ENCODE measurements at regions not wholly inside any gene's neighbourhood (a gene's known extent, or its start where the extent isn't known, plus 50 kb on each side); places are given as distances from the start of the nearest gene placed in this dataset.
A peak's percentile ranks its signal among the peaks of the same experiment; 100 is the strongest.
"Not testable (repeated sequence)": the region's sequence is repeated elsewhere in the genome, so short reads cannot be mapped to it uniquely, and the experiment has no call there.

GRCh38 chr9:104367507-104367906, 136.6 kb upstream of the OR13F1 start:
- TF ChIP-seq CTCF (IDR thresholded peaks at IDR 0.05; ENCODE audit: partially characterized antibody, unreplicated experiment) = no peak
- Mint-ChIP-seq H3K9me3 (ENCODE audit: unreplicated experiment) (no peaks in the 10 kb centered on the region), H3K4me1 (ENCODE audit: low read depth, unreplicated experiment) (no peaks in the 10 kb centered on the region), H3K27me3 (ENCODE audit: unreplicated experiment) (peaks cover 1% of the 10 kb centered on the region), H3K4me3 (ENCODE audit: unreplicated experiment) (no peak overlapping the region), H3K27ac (ENCODE audit: unreplicated experiment) (no peak overlapping the region), H3K36me3 (ENCODE audit: unreplicated experiment) (no peaks in the 10 kb centered on the region)
- DNase-seq = no peak

- not testable (repeated sequence) for H3K4me3 Mint-ChIP-seq (ENCODE audit: unreplicated experiment); H3K9me3 Mint-ChIP-seq (ENCODE audit: unreplicated experiment); H3K27ac Mint-ChIP-seq (ENCODE audit: unreplicated experiment); DNase-seq; H3K27me3 Mint-ChIP-seq (ENCODE audit: unreplicated experiment); H3K4me1 Mint-ChIP-seq (ENCODE audit: low read depth, unreplicated experiment); H3K36me3 Mint-ChIP-seq (ENCODE audit: unreplicated experiment)
These were observed 135.7 kb upstream of the OR13F1 start for GRCh38 chr9:104368318-104368717.

- H3K4me3 Mint-ChIP-seq (ENCODE audit: unreplicated experiment) = no peak overlapping the region
- TF ChIP-seq CTCF (IDR thresholded peaks at IDR 0.05; ENCODE audit: partially characterized antibody, unreplicated experiment) = no peak
- peaks cover 8% of the 10 kb centered on the region for H3K4me1 Mint-ChIP-seq (ENCODE audit: low read depth, unreplicated experiment)
- DNase-seq = no peak
- H3K9me3 Mint-ChIP-seq (ENCODE audit: unreplicated experiment) = no peaks in the 10 kb centered on the region
- no peak overlapping the region for H3K27ac Mint-ChIP-seq (ENCODE audit: unreplicated experiment)
- H3K36me3 Mint-ChIP-seq (ENCODE audit: unreplicated experiment) = no peaks in the 10 kb centered on the region
- no peaks in the 10 kb centered on the region for H3K27me3 Mint-ChIP-seq (ENCODE audit: unreplicated experiment)
These were observed 129.4 kb upstream of the OR13F1 start for GRCh38 chr9:104374711-104375110.

GRCh38 chr9:104386013-104386412, 118.0 kb upstream of the OR13F1 start:
- peaks cover 8% of the 10 kb centered on the region for H3K4me1 Mint-ChIP-seq (ENCODE audit: low read depth, unreplicated experiment)
- TF ChIP-seq CTCF (IDR thresholded peaks at IDR 0.05; ENCODE audit: partially characterized antibody, unreplicated experiment) = no peak
- H3K27ac Mint-ChIP-seq (ENCODE audit: unreplicated experiment) = no peak overlapping the region
- H3K9me3 Mint-ChIP-seq (ENCODE audit: unreplicated experiment) = no peaks in the 10 kb centered on the region
- H3K36me3 Mint-ChIP-seq (ENCODE audit: unreplicated experiment) = no peaks in the 10 kb centered on the region
- no peak for DNase-seq
- no peaks in the 10 kb centered on the region for H3K27me3 Mint-ChIP-seq (ENCODE audit: unreplicated experiment)
- no peak overlapping the region for H3K4me3 Mint-ChIP-seq (ENCODE audit: unreplicated experiment)

- Mint-ChIP-seq H3K27ac (ENCODE audit: unreplicated experiment) (no peak overlapping the region), H3K9me3 (ENCODE audit: unreplicated experiment) (no peaks in the 10 kb centered on the region), H3K4me1 (ENCODE audit: low read depth, unreplicated experiment) (peaks cover 8% of the 10 kb centered on the region), H3K4me3 (ENCODE audit: unreplicated experiment) (no peak overlapping the region), H3K27me3 (ENCODE audit: unreplicated experiment) (no peaks in the 10 kb centered on the region), H3K36me3 (ENCODE audit: unreplicated experiment) (no peaks in the 10 kb centered on the region)
- DNase-seq = no peak
- peak; percentile 67 for TF ChIP-seq CTCF (IDR thresholded peaks at IDR 0.05; ENCODE audit: partially characterized antibody, unreplicated experiment)
These were observed 117.5 kb upstream of the OR13F1 start for GRCh38 chr9:104386425-104387069.
